ENCODE measurements at regions not wholly inside any gene's neighbourhood (a gene's known extent, or its start where the extent isn't known, plus 50 kb on each side); places are given as distances from the start of the nearest gene placed in this dataset.

- Histone ChIP-seq H3K27ac (ENCODE audit: low read length) (no peak overlapping the region), H3K4me1 (ENCODE audit: insufficient read depth, low read length) (no peaks in the 10 kb centered on the region), H3K4me3 (ENCODE audit: low read depth in 1 of 2, low read length in 2 of 2) (no peak overlapping the region), H4K20me1 (ENCODE audit: insufficient read depth, low read length) (no peaks in the 10 kb centered on the region; the same call in 1 of the 2 replicates), H3K9me3 (ENCODE audit: insufficient read depth, low read length, severe bottlenecking) (no peaks in the 10 kb centered on the region), H3K27me3 (ENCODE audit: insufficient read depth, low read length, poor library complexity) (no peaks in the 10 kb centered on the region), H3K36me3 (ENCODE audit: insufficient read depth, low read length) (no peaks in the 10 kb centered on the region), H3K4me2 (ENCODE audit: insufficient read depth, low read length) (no peak overlapping the region), H2AFZ (ENCODE audit: low read depth, low read length) (no peak overlapping the region), H3K79me2 (ENCODE audit: insufficient read depth, low read length) (no peaks in the 10 kb centered on the region), H3K9ac (ENCODE audit: low read depth, low read length) (no peak overlapping the region)
- peak; percentile 40 for DNase-seq
- ATAC-seq (ENCODE audit: insufficient read depth, low read depth) = no peak
- no peak for TF ChIP-seq EZH2 (IDR thresholded peaks at IDR 0.05; ENCODE audit: borderline replicate concordance, low read depth, low read length, severe bottlenecking)
- peak; percentile 78 for TF ChIP-seq CTCF (IDR thresholded peaks at IDR 0.05; ENCODE audit: borderline replicate concordance, extremely low read depth, low read length, poor library complexity, severe bottlenecking)
Observed at GRCh38 chr16:13453938-13454553, 465.9 kb upstream of the ERCC4 start.

GRCh38 chr16:13463619-13464018 is 456.3 kb upstream of the ERCC4 start:
- ATAC-seq (ENCODE audit: insufficient read depth, low read depth) (no peak), DNase-seq (no peak)
- Histone ChIP-seq H3K9me3 (ENCODE audit: insufficient read depth, low read length, severe bottlenecking) (no peaks in the 10 kb centered on the region), H3K9ac (ENCODE audit: low read depth, low read length) (no peak overlapping the region), H2AFZ (ENCODE audit: low read depth, low read length) (no peak overlapping the region), H3K4me2 (ENCODE audit: insufficient read depth, low read length) (no peak overlapping the region), H3K4me1 (ENCODE audit: insufficient read depth, low read length) (no peaks in the 10 kb centered on the region), H3K27ac (ENCODE audit: low read length) (no peak overlapping the region), H3K79me2 (ENCODE audit: insufficient read depth, low read length) (no peaks in the 10 kb centered on the region), H3K36me3 (ENCODE audit: insufficient read depth, low read length) (no peaks in the 10 kb centered on the region), H4K20me1 (ENCODE audit: insufficient read depth, low read length) (no peaks in the 10 kb centered on the region), H3K27me3 (ENCODE audit: insufficient read depth, low read length, poor library complexity) (no peaks in the 10 kb centered on the region), H3K4me3 (ENCODE audit: low read depth in 1 of 2, low read length in 2 of 2) (no peak overlapping the region)
- TF ChIP-seq EZH2 (IDR thresholded peaks at IDR 0.05; ENCODE audit: borderline replicate concordance, low read depth, low read length, severe bottlenecking) (no peak), CTCF (IDR thresholded peaks at IDR 0.05; ENCODE audit: borderline replicate concordance, extremely low read depth, low read length, poor library complexity, severe bottlenecking) (no peak)

GRCh38 chr16:13471036-13471435 is 448.9 kb upstream of the ERCC4 start:
- ATAC-seq (ENCODE audit: insufficient read depth, low read depth) (no peak), DNase-seq (peak; percentile 16)
- no peaks in the 10 kb centered on the region for H3K27me3 ChIP-seq (ENCODE audit: insufficient read depth, low read length, poor library complexity)
- no peak overlapping the region for H3K4me3 ChIP-seq (ENCODE audit: low read depth in 1 of 2, low read length in 2 of 2)
- H3K9ac ChIP-seq (ENCODE audit: low read depth, low read length) = no peak overlapping the region
- TF ChIP-seq EZH2 (IDR thresholded peaks at IDR 0.05; ENCODE audit: borderline replicate concordance, low read depth, low read length, severe bottlenecking) = no peak
- no peak for TF ChIP-seq CTCF (IDR thresholded peaks at IDR 0.05; ENCODE audit: borderline replicate concordance, extremely low read depth, low read length, poor library complexity, severe bottlenecking)
- no peaks in the 10 kb centered on the region for H4K20me1 ChIP-seq (ENCODE audit: insufficient read depth, low read length)
- no peak overlapping the region for H3K4me2 ChIP-seq (ENCODE audit: insufficient read depth, low read length)
- no peak overlapping the region for H3K27ac ChIP-seq (ENCODE audit: low read length)
- H3K36me3 ChIP-seq (ENCODE audit: insufficient read depth, low read length) = no peaks in the 10 kb centered on the region
- H3K9me3 ChIP-seq (ENCODE audit: insufficient read depth, low read length, severe bottlenecking) = no peaks in the 10 kb centered on the region
- H2AFZ ChIP-seq (ENCODE audit: low read depth, low read length) = no peak overlapping the region
- H3K4me1 ChIP-seq (ENCODE audit: insufficient read depth, low read length) = no peaks in the 10 kb centered on the region
- no peaks in the 10 kb centered on the region for H3K79me2 ChIP-seq (ENCODE audit: insufficient read depth, low read length)
